HG03575 (cell line): ENCODE measurements at regions not wholly inside any gene's neighbourhood (a gene's known extent, or its start where the extent isn't known, plus 50 kb on each side); places are given as distances from the start of the nearest gene placed in this dataset.

Source experiments
- ATAC-seq: cut with Tn5 transposase; IDR thresholded peaks from one replicate; pipeline ENCODE4 v1.9.1; 2021; ENCODE audit not compliant: unreplicated experiment, insufficient number of reproducible peaks, low FRiP score; ENCODE audit errors: extremely low read depth

DNA sequence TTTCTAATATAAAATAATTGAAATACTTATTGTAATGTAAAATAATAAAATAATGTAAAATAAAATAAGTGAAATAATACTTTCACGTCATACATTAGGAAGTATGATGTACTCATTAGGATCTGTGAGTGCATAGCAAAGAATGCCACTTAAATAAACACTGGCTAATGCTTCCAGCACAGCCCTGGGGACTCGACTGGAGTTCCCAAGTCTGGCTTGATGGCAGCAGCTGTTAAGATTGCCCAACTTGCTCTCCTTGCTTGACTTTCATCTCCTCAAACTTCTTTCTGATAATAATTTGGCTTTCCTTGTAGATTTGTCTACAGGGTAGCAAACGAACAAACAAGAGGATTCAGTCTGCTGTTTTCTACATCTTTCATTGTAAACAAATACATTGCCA lies 191.9 kb downstream of the COG6 start:
- ATAC-seq = no peak

DNA sequence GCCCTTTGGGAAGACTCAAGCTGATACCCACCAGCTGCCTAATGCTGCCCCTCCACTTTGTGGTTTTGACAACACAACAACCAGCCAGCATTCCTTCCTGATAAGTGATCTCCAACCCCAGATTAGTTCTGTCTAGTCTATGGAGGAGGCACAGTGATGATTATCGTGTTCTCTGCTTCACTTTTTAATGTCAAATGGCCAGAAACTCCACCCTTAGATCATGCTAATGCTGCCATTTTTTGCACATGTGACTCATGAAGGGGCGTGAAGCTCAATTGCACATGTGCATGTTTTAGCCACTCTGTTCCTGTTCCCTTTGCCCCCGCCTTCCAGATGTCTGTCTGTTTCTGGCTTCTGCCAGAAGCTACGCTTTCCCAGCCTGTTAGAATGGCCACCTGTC lies 199.8 kb downstream of the COG6 start:
- ATAC-seq = no peak

DNA sequence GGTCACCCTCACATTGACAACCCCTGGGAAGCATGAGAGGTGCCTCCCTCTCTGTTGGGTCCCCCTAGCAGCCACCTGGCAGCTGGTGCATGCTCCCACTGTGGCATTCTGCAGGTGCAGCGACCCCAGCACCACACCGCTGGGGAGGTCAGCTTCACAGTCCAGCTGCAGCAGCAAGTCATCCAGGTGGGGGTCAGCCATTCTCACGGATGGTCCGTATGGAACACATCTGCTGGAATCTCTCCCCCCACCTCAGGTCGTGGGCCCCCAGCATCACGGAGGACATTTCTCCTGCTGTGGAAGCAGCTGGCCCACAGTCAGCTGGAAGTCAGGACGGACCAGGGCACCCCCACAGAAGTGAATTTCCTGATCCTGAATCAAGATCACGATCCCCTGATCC lies 201.3 kb downstream of the COG6 start:
- ATAC-seq = no peak

DNA sequence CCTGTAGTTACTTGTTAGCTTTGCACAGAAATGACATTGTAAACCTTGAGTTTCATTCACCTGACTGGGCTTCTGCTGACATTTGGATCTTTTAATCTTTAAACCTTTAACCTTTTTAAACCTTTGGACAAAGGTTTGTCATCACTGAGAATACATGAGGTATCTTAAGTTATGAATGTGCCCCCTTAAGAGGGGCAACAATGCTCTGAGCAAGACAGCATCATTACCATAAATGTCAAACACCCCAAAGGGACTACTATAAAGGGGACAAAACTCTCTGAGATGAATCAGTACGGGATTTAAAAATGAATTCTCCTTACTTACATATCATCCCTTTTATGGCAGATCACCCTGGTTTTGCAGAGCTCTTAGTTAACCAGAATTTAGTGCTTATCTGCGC lies 203.3 kb downstream of the COG6 start:
- no peak for ATAC-seq

DNA sequence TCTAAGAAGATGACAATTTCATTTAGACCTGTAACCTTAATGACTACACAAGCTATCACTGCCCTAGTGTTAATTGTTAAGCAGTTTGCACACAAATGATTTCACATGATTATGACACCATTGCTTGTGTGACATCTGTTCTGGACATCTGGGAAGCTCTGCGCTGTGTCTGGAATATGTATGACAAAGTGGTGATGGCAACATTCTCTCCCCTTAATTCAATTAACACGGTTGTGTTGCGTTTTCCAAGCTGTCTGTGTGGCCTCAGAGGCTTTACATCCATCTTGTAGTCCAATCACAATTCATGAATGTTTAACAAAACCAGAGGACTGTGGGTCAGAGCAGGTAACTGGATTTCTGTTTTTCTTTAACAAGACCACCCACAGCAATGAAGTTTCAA lies 204.4 kb downstream of the COG6 start:
- ATAC-seq = no peak

DNA sequence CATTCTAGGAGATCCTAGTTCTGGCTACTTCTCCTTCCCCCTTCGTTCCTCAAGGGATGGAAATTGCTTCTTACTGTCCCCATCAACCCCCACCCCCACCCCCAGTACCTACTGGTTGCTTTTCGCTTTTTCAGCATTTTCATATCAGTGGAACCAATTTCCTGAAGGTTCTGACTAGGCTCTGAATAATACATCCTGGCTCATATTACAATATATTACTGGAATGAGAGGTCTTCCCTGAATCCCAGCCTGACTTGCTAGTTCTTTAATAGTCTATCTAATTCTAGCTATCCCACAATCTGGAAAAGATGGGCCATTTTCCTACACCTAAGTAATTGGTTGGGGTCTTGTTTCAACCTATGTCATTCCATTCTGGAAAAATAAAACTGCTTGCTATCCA lies 207.4 kb downstream of the COG6 start:
- ATAC-seq = no peak

DNA sequence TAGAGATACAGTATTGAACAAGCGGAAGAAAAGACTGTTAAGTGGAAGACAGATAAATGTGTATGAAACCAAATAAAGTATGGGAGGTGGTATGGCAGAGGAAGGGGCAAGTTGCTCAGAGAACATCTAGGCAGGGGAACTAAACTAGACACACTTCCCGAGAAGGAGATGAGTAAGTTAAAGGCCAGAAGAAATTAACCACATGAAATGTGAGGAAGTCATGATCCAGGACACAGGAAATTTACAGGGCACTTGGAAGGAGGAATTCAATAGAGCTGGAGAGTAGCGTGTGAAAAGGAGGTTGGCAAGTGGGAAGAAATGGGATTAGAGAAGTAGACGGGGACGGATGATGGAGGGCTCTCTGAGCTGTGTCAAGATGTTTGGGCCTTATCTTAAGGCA lies 208.8 kb downstream of the COG6 start:
- ATAC-seq = no peak

DNA sequence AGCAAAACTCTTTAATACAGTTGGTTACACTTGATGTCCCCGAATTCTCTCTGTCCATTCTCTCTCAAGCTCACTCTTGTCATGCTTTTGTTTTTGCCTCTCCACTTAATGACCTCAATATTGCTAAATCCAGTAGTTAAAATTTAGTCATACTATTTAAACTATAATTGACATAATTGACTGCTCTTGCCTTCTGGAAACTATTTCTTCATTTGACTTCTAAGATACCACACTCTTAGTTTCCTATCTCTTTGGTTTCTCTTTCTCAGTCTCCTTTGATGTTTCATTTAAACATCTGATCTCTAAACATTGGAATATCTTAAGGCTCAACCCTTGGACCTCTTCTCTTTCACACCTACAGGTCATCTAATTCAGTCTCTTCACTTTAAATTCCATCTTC lies 211.3 kb downstream of the COG6 start:
- ATAC-seq = no peak

DNA sequence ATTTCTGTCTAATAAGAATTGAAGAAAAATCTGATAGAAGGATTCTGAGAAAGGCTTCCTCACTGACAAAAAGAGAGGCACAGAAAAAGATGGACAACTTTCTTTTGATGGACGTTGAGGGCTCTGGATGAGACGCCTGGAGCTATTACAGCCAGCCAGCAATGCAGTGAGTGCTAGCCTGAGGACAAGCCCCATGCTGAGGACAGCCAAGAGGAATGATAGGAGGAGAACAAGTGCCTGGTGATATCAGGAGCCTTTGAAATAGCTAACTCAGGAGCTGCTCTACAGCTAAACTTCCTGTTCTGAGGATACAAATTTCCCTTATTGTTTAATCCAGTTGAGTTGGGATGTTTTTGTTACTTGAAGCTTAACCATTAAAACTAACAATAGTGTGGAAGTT lies 212.3 kb downstream of the COG6 start:
- ATAC-seq = no peak

DNA sequence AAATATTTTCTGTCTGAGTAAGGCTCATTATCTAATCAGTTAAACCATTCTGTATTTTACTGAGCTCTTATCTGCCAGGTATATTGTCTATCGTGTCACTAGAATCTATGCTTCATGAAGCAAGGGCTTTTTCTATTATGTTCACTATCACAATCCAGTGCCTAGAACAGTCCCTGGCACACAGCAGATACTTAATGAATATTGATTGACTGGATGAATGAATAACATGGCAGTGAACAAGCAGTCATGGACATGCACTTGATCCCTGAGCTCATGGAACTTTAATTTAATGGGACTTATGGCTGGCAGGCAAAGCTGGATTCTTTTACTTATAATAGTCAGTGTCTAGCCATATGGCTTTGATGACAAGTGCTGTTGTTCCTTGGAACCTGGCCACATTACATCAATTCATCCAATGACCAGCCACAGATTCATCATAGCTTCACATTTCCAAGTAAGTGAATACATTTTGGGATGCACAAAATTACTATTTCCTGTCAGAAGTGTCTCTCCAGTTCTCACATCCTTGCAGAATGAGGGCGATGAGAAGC lies 214.8 kb downstream of the COG6 start:
- no peak for ATAC-seq

DNA sequence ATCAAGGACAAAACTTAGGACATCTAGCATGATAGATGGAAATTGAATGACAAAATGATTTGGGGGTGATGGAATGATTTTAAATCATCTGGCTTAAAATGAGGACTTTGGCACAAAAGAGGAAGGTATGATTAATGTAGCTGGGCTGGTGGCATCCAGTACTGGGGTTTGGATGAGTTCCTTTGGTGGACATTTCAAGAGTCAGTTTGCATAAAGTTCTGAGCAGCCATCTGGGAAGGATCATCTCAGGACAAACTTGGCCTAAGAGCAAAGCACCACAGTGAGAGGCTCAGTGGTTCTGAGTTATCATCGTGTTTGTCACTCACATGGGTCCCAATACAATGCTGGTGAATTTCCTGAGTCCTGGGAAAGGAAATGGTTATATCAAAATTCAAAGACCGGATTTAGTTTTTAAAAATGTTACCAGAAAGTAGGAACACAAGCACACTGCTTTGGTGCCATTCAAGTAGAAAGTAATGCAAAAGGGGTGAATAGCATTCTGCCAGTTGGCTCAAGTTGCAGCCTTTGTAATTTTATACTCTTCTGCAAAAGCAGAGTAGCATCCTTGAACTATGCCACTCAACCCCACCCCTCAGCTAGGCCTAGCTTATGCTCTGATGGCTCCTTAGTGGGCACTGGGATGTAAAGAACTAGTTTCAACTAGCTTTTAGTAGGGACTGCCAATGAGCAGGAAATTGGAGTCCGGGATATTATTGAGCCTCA lies 219.0 kb downstream of the COG6 start:
- no peak for ATAC-seq

DNA sequence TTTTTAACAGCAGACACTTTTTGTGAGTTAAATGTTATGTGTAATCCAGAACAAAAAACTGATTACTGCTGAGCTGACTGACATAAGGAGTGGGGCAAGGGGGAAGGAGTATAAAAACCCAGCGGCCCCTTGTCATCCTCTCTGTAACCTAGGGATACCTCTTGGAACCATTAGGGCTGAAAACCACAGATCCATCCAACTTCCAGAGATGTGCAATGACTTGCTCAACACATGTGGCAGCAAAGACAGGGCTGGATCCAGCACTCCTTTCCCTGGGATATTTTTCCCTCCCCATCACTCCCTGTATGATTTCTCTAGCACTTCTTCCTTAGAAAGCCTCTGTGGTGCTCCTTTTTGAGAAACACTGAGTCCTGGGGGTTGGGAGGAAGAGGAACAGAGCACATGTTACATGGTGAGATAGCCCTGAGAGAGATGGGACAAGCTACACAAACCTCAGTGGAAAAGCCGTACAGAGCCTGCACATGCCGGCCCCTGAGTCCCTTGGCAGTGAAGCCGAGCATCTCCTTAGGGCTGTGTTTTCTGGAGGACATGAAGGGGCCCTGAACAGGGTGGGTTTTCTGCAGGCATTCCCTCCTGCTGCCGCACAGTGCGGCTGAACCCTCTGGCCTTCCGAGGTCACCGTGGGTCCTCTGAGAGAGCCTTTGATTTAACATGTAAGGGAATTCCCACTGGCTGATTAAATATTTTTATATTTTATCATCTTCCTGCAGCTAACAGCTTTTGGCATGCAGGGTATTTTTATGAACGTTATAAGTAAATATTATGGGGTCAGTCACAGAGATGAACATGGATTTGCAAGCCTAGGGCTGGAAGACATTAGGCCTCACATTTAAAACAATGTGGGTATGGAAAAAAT lies 219.9 kb downstream of the COG6 start:
- ATAC-seq = no peak

DNA sequence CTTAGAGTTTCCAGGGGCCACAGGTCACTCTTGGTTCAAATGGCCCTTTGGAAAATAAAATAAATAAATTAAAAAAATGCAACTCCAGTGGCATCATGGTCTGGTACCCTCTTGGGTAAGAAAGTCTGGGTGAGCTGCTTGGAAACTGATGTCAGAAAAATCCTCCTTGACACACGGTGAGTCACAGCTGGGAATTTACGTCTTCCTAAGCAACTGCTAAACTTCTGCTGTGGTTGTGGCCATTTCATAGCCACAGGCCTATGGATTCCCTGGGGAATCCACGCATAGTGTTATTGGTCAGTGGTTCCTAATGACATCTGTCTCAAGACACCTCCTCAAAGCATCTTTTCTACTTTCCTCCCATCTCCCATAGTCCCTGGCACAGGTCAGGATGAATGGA lies 220.8 kb downstream of the COG6 start:
- ATAC-seq = no peak

DNA sequence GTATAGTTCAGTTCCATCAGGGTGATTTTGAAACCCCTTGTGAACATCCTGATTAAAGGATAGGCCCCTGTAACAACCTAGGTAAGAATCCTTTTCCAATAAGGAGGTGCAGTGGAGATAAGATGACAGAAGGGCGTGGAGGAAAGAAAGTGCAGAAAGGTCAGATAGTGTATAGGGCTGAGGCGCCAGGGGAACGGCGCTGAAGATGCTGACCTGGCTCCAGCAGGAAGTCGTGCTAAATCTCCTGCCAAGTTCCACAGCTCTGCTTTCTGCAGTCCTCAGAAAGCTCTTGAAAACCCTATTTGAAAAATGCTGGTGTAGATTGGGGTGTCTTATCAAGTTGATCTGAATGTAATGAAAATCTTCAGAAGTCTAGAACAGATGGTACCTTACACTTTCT lies 221.7 kb downstream of the COG6 start:
- ATAC-seq = no peak

DNA sequence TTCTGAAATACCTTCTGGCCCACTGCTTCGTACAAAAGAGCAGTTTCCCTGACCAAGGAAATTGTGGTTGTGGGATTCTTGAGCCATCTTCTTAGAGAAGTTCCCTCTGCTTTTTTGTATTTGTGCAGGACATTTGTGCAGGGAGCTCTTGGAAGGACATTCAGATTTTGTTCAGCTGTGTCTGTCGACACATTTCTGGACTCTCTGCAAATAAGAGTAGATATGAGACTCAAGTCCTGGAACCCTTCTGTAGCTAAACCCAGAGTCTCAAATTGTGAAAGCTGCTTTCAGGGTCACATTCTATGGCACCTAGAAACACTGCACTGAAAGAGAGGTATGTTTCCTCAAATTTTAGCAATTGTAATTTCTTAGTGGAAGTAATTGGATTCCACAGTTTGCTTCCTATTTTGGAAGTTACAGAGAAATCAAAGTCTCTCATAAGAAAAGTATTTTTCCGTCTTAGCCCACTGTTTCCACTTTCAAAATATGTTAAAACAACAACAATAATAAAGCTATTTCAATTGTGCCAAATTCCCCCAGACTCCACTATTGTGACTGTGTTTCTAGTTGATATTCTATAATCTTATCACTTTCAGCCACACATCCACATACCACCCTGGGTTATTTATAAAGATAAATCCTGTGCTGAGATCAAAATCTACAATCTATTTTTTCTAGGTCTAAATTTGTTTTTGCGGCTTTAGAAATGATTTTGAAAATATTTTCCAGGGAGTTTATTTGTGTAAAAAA lies 224.0 kb downstream of the COG6 start:
- ATAC-seq = no peak

DNA sequence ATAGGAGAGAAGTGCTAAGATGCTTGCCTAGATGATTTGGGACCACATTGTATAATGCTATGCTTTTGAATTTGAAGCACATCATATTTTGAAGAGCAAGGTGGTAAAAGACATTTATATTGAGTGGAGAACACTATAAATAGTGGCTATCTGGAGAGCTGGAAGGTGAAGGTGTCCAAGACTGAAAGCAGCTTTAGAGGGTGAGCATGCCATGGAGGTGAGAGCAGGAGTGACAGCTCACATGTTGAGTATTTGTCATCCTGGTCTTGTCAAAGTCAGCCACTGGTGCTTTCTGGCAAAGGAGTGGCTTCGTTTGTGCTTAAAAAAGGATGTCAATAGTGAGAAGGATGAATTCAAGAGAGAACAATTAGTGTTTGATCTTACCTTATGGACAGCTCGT lies 225.9 kb downstream of the COG6 start:
- ATAC-seq = no peak

DNA sequence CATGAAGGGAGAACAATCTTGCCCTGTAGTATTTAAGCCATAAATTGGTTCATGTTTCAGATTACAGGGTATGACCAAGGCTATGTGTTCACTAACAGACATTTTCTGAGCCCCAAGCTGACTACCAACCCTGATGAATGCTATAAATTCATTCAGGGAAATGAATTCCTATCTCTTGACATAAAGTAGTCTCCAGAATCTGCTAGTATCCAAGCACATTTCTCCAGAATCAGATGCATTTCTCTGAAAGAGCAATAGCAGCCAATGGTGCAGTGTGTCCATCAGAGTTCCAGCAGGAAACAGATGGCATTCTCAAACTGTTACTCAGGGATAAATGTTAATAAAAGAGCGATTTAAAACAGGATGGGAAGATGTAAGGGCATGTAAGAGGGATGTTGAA lies 226.4 kb downstream of the COG6 start:
- ATAC-seq = no peak

DNA sequence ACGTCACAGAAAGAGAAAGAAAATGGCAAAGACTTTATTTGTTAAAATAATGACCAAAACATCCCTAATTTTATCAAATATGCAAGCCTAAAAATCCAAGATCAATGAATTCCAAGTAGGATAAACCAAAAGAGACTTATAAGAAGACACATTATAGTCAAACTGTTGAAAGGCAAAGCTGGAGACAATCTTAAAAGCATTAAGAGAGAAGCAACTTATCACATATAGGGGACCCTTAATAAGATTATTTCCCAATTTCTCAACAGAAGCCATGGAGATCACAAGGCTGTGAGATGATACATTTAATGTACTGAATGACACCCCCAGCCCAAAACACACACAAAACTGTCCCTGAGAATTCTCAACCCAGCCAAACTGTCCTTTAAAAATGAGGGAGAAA lies 228.7 kb downstream of the COG6 start:
- ATAC-seq = no peak

DNA sequence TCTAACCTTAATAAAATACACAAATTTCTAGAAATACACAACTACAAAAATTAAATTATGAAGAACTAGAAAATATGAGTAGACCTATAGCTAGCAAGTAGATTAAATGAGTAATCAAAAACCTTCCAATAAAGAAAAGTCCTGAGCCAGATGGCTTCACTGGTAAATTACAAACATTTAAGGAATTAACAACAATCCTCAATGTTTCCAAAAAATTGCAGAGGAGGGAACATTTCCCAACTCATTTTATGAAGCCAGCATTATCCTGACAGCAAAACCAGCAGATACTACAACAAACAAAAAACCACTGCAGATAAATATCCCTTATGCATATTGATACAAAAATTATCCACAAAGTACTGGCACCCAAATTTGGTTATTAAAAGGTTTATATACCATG lies 230.9 kb downstream of the COG6 start:
- no peak for ATAC-seq

DNA sequence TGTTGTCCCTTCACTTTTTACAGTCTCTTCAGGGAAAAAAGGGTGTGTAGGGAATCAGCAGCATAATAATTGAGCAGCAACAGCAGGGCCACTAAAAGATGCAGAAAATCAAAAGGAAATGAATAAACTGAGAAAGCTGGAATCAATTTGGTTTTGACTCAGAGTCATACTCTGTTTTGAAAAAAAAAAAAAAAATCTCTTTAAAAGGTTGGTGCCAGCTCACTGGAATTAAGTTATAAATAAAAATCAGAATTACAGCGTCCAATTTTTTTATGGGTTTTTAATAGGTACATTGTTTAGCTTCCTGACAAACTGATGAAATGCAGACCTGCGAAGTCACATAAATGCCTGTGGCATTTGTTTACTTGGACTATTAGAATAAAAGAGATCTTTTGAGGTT lies 231.9 kb downstream of the COG6 start:
- ATAC-seq = no peak
